Fibroblast of pulmonary artery (primary cell): ENCODE measurements at regions not wholly inside any gene's neighbourhood (a gene's known extent, or its start where the extent isn't known, plus 50 kb on each side); places are given as distances from the start of the nearest gene placed in this dataset.
A peak's percentile ranks its signal among the peaks of the same experiment; 100 is the strongest.

Source experiments
- DNase-seq: peaks from one replicate; pipeline ENCODE4 v3.0.0-alpha.2; 2010; ENCODE audit warnings: low read depth
- H3K4me3 ChIP-seq: replicated peaks from 2 replicates; pipeline ENCODE4 v1.5.1; 2011; ENCODE audit warnings: low read depth, mild to moderate bottlenecking, control low read depth, low read length, moderate library complexity
- TF ChIP-seq, protein P1 (sequence below): IDR thresholded peaks from 2 replicates; pipeline ENCODE4 v1.5.1; 2011; ENCODE audit warnings: mild to moderate bottlenecking, control low read depth, low read length, inconsistent platforms; ENCODE audit errors: missing control alignments

DNA sequence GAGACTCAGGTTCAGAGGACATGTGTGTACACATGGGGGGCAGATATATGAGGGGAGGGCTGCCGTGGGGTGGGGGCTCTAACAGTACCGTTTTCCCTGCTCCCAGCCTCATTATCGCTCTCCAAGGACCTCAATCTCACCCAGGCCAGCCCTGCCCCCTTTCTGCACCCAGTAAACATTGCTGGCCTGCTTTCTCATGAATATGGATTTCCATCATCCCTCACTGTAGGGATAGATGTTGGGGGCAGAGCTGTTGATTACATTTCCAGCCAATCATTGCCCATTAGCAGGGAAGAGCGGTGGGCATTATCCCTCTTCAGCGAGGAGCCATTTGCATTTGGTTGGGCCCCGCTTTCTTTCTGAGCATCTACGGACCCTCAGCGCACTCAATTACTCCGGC lies 273.8 kb downstream of the RPS6KC1 start:
- TF ChIP-seq, protein P1, sequence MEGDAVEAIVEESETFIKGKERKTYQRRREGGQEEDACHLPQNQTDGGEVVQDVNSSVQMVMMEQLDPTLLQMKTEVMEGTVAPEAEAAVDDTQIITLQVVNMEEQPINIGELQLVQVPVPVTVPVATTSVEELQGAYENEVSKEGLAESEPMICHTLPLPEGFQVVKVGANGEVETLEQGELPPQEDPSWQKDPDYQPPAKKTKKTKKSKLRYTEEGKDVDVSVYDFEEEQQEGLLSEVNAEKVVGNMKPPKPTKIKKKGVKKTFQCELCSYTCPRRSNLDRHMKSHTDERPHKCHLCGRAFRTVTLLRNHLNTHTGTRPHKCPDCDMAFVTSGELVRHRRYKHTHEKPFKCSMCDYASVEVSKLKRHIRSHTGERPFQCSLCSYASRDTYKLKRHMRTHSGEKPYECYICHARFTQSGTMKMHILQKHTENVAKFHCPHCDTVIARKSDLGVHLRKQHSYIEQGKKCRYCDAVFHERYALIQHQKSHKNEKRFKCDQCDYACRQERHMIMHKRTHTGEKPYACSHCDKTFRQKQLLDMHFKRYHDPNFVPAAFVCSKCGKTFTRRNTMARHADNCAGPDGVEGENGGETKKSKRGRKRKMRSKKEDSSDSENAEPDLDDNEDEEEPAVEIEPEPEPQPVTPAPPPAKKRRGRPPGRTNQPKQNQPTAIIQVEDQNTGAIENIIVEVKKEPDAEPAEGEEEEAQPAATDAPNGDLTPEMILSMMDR = no peak
- H3K4me3 ChIP-seq = no peak overlapping the region
- DNase-seq = no peak

DNA sequence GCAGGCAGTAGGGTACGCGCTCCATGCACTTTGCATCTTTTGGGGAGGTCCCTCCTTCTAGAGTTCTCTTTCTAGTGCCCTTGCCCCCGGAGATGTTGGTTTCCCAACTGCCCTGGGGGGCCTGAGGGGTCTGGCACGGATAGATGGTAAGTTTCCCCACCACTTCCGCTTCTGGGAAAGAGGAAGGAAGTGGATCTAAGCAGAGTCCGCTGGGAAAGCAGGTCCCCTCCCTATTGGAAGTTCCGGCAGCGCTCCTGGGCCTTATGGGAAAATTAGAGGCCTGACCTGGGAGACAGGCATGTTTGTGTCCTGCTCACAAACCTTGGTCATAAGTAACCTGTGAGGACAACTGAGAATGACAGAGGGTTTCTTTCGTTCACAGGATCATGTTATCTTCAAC lies 274.4 kb downstream of the RPS6KC1 start:
- no peak for DNase-seq
- TF ChIP-seq, protein P1 = no peak
- no peak overlapping the region for H3K4me3 ChIP-seq

DNA sequence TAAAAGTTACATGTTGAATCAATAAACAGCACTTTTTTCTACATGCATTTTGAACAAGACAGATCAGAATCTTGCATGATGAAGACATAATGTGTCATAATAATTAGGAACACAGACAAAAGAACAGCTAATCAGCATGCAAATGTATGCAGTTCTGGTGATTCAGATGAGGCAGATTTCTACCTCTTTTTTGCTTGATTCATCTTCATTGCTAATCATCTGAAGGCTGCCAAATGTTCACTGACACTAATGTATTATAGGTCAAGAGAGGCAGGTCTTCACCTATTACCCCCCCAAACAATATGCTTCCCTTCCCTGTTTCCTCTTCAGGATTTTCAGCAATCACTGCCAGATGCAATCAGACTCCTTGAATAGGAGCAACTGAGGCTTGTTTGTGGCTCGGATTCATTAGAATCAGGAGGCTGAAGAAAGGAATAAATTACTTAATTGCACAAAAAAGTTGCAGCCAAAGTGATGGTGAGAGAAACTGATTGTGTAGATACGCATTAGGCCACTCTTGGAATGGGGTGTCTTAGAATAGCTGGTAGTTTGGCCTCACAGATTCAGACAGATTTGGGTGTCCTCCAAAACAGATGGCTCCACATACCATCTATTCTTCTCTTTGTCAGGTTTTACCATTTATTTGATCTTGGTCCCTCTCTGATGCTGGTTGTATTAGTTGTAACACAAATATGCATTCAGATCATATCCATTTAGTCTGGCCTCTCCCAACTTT lies 275.4 kb downstream of the RPS6KC1 start:
- no peak overlapping the region for H3K4me3 ChIP-seq
- TF ChIP-seq, protein P1 = no peak
- no peak for DNase-seq

DNA sequence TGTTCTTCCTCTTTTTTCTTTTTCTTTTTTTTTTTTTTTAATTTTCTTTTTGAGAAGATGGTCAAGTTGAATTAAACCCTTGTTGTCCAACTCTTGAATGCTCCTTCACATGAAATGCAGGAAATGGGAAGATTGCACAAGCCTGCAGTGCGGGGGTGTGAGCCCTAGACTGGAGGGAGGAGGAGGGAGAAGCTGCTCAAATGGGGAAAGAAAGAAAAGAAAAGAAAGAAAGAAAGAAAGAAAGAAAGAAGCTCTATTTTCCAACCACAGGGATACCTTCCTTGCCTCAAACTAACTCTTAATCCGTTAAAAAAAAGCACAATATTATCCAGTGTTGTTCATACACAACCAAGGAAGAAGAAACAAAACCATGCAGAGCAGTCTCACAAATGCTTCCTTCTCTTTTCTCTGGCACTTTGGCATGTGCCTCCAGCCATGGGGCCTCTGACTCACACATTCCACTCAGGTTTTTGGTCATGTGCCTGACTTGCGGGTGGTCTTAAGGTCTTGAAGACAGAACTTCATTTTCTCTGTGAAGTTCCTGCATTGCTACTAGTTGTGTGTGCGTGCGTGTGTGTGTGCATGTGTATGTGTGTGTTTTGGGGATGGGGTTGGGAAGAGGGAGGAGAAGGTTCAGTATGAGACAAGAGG lies 276.1 kb downstream of the RPS6KC1 start:
- TF ChIP-seq, protein P1 = no peak
- no peak overlapping the region for H3K4me3 ChIP-seq
- peak; percentile 79 for DNase-seq

DNA sequence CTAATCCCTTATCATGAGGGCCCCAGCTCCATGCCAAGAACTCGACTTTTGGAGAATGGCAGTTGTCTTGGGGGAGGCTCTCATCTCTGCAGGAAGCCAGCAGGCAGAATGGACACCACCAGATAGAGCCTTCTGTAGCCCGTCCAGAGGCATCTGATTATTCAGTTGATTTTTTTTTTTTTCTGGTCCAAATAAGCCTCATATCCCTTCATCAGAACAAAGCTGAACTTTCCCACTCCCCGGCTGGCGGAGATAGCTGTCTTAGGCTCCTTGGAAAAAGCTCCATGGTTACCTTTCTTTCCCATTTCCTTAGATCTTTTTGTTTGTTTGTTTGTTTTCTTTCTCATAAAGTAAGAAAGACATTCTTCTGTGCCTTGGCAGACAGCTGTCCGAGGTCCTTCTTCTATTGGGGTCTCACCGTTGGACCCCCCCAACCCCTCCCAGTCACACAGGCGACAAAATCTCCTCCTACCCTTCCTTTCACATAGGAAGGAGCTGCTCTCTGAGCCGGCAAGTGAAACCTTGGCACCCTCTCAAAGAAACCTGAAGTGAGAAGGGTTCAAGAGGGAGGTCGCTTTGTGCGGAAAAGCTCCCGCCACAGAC lies 278.5 kb downstream of the RPS6KC1 start:
- H3K4me3 ChIP-seq = no peak overlapping the region
- TF ChIP-seq, protein P1 = no peak

DNA sequence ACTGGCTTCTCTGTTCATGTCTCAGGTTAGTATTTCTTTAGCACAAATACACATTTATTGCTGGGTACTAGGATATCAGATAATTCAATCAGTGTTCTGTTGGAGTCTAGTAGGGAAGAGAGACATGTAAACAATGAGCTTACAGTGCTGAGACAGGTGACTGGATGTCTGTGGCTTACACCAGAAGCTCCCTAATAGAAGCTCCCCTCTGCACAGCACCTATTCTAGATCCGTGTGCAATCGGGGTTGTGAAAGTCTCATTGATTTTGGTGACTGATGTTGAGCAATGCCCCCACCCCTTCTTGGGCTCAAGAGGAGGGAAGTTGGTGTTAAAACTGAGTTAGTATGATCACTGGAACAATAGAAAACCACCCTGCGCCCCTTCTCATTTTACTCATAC lies 279.2 kb downstream of the RPS6KC1 start:
- TF ChIP-seq, protein P1 = no peak
- DNase-seq = no peak
- no peak overlapping the region for H3K4me3 ChIP-seq

More for the DNA sequence above, 278.5 kb downstream of the RPS6KC1 start:
- no peak for DNase-seq
